ENCODE measurements at regions not wholly inside any gene's neighbourhood (a gene's known extent, or its start where the extent isn't known, plus 50 kb on each side); places are given as distances from the start of the nearest gene placed in this dataset.
"Not testable (repeated sequence)": the region's sequence is repeated elsewhere in the genome, so short reads cannot be mapped to it uniquely, and the experiment has no call there.

DNA sequence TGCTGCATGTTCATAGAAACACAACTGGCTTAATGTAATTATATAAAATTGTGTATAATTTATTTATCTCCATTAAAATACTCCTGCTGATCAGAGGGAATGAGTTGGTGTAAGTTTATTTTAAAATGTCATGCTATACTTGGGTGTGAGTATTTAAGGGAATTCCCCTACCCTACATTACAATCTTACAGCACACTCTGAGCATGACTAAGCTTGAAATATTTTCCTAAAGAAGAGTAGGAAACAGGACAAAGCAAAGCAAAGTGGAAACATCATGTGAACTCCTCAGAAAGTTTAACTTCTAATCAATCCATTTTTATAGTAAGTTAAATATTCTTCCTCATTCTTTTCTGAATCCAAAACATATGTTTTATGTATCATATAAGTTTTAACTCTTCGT, 1271.3 kb downstream of the EFNA5 start:
- DNase-seq: no peak

DNA sequence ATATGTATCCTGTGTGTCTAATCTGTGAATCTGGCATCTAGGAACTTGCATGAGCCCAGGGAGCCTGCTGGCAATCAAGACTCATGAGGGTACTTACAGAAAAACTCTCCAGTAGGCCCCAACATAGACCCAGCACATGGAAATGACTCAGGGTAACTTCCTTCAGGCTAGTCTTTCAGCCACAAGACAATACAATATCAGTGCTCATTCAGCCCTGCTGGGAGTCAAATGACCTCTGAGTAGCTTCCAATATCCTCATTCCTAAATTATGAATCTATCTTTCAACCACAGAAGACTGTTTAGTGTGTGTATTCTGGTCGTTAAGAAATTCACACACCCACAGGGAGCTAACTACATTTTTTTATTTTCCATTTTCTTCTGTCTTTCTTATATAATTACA, 1273.0 kb downstream of the EFNA5 start:
- DNase-seq: no peak

DNA sequence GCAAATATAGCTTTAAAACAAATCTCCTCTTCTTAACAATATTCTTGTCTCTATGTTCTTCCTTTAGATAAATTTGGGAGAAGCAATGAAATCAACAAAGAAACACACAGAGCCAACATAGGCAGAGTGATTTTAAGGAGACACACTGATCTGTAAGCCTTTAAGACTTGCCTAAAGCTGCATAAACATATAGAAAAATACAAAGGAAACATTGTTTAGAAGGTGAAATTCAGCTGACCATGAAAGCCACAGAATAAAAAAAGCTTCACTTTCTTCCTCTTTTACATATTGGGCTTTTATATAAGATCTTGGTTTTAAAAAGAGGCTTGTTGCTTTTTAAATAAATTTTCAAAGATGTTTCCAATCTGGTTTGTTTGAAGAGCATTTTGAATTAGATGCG, 1277.5 kb downstream of the EFNA5 start:
- no peak for DNase-seq

DNA sequence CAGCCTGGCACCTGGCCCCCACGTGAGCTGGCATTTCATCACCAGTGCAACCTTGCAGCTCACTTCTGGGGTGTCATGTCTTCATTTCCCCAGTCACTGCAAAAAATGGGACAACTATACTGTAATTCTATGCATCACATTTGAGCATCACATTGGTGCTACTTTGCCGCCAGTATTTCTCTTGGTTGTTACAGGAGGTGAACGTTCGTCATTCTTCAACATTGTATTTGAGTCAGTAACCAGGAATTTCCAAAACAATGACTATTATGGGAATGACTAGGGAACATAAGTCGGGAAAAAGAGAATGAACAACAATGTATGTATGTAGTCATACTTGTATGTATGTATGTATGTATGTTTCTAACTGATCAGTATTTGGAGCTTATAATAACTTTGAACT, 1278.0 kb downstream of the EFNA5 start:
- DNase-seq: no peak

DNA sequence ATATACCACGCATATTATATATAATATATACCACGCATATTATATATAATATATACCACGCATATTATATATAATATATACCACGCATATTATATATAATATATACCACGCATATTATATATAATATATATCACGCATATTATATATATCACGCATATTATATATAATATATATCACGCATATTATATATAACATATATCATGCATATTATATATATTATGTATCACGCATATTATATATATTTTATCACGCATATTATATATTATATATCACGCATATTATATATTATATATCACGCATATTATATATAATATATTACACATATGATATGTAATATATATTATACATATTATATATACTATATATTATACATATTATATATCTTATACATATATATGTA, 1283.0 kb downstream of the EFNA5 start:
- DNase-seq: not testable (repeated sequence)

DNA sequence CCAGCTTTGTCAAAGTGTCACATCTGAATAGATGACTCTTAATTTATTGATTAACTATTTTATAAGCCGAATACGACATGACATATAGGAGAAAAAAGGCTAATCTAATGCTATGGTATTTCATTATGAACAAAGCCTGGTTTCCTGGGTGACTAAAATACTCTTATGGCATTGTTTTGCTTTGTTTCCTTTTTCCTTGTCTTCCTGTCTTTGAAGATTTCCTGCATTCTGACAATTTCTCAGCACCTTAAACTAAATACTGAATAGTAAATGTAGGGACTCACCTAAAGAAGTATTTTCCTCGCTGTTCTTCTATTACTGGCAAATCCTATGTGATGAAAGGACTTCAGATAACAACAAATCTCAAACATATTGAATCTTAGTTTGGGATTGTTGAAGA, 1284.5 kb downstream of the EFNA5 start:
- no peak for DNase-seq

DNA sequence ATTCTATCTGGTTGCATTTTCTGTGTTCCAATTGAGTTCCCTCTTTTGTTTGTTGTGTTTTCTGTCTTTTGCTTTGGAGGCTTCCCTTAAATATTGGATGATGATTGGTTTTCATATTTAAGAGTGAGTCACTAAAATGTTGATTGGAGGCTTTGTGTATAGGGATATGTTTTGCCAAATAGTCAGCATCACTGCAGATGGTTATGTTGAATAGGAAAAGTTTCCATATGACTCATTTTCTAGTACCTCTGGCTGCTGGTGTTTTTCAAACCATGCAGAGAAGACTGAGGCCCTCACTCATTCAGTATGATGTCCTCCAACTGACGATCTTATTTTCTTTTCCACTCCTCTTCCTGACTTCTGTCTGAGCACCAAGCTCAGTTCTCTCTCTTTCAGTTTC, 1290.0 kb downstream of the EFNA5 start:
- no peak for DNase-seq

DNA sequence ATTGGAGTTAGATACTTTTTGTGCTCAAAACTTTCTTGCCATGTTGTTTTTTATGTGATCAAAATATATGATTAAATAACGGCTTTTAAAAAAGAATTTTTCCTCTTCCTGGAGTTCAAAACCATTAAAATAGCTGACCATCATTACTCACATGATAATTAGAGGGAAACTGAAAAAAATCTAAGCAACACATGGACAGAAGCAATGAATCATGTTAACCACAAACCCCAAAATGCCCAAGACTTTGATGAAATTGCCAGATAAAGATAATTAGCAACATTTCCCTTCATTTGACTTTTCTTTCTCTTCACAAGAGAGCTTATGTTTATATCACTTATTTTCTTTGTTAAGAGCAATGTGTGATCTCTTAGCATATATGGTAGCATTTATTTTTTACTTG, 1294.2 kb downstream of the EFNA5 start:
- DNase-seq: no peak

DNA sequence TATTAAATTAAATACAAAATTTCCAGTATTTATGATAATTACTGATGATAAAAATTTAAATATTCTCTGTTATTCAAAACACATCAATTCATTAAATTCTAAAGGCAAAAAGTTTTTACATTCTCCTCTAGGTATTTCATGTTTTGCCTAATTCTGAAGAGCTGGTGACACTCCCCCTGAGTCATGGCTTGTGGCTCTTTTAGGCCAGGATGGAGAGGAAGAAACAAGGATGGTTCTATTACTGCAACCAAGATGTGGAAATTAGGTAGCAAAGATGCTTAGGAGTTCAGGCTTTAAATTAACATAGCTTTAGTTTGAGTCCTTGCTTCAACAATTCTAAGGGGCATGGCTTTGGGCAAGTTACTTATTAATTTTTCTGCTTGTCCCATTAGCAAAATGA, 1295.8 kb downstream of the EFNA5 start:
- DNase-seq: no peak

DNA sequence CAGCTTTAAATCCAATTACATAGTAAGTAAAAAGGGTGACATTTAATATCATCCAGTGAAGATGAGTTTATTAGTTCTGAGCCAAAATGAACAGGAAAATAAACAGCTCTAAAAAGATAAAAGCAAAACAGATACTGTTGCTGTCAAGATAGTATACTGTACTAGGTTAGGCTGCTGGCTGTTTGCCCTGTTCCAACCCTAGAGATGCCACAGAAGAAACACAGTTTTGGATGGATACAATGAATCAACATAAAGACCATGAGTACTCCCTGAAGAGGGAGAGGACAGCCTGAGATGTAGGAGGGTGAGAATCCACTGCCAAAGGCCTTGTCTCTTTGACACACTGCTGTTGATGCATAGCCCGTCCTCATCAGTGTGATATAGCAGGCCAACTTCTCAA, 1302.7 kb downstream of the EFNA5 start:
- DNase-seq: no peak

DNA sequence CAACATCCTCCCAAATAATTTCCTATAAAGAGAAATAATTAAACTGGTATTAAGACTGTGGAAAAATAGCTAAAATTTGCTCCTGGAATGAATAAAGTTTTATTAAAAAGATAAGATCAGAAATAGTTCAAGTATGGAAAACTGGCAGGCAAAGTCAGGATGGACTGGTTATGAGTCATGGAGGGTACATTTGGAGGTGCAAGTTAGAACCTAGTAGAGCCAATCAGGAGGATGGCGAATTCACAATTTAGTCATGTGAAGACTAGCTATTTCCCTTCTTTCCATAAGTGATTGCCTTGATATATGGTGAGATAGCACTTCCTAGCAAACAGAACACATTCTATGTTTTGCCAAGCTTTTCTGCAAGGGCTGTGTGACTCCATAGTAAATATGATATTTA, 1303.5 kb downstream of the EFNA5 start:
- DNase-seq: no peak

DNA sequence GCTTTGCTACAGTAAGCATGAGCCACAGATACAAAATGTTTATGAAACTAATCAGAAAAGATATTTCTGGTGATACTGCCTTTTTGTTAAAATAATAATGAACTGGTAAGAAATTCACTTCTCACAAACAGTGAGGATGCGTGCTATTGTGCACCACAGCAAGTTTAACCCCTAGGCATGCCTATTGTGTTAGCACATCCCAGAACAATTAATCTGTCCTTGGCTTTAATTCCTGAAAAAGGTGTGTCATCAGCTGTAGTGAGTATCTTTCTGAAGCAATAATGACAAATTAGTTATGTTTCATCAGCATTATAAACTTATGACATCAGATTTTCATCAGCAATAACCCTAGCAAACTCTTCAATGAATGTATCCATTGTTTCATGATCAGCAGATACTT, 1307.2 kb downstream of the EFNA5 start:
- no peak for DNase-seq

DNA sequence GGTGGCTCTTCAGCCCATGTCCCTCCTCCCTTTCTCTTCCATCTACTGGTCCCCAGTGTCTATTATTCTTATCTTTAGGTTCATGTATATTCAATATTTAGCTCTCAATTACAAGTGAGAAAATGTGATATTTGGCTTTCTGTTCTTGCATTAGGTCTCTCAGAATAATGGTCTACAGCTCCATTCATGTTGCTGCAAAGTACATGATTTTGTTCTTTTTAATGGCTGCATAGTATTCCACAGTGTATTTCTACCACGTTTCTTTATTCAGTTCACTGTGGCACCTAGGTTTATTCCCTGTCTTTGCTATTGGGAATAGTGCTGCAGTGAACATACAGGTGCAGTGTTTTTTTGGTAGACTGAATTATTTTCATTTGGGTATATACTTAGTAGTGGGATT, 1308.8 kb downstream of the EFNA5 start:
- DNase-seq: no peak

DNA sequence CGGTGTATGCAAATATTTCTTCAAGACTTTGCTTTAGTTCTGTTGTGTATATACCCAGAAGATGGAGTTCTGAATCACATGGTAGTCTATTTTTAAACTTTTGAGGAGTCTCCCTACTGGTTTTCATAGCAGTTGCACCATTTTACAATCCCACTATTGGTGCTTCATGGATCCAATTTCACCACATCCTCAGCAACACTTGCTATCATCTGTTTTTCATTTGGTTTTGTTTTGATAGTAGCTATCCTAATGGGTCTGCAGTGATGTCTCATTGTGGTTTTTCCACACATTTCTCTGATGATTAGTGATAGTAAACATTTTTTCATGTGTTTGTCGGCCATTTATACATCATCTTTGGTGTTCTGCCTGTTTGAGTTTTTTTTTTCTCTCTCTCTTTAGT, 1339.3 kb downstream of the EFNA5 start:
- DNase-seq: no peak

DNA sequence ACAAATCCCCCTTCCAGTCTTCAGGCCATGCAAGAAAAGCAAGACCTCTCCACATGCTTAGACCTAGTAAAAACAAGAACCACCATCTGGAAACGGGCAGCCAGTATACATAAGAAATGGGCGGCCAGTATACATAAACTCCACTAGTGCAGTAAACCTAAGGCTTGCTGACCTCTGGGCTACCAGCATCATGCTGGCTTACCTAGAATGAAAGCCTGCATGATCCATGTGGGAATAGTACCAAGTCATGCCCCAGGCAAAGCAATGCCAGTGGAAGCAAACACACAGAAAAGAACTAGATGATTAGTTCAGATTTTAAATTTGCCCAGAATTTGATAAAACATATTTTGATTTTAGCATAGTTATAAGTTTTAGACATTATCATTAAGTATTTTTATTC, 1346.4 kb downstream of the EFNA5 start:
- DNase-seq: no peak

DNA sequence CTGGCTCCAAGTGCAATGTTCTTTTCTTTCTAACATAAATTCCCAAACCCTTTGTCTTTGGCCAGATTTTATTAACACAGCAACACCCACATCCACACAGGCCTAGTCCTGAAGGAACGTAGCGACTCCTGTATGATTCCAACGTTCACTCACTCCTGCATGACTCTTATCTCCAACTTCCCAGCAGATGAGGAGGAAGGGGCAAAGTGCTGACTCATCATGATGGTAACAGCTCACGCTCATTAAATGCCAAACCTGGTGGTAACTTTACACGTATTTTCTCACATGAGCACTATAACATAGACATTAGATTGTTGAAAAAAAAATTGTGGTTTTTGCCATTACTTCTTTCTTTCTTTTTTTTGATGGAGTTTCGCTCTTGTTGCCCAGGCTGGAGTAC, 1349.5 kb downstream of the EFNA5 start:
- no peak for DNase-seq

DNA sequence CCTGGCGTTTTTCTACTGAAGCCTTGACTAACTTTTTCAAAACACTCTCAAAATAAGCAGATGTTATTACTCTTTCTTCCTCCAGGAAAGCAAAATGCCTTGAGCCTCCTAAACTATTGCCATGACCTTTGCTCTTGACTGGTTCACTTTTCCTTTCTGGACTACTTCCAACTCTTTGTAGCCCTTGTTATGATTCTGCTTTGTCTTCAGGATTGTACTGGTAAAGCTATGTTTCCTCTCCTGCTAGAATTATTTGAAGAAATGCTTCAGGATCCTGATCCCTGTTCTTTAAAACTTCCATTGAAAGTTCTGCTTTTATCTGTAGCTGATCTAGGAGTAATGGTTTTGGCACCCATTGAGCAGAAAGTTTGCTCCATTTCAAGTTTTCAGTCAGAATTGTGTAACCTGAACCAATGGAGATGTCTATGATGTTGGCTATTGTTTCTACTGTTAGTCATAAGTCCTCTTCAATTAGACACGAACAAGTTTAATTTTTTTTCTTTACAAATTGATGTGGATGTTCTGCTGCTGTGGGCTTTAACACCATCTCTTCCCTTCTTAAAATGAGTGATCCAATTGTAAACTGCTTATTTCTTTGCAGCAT, 1356.4 kb downstream of the EFNA5 start:
- DNase-seq: no peak

DNA sequence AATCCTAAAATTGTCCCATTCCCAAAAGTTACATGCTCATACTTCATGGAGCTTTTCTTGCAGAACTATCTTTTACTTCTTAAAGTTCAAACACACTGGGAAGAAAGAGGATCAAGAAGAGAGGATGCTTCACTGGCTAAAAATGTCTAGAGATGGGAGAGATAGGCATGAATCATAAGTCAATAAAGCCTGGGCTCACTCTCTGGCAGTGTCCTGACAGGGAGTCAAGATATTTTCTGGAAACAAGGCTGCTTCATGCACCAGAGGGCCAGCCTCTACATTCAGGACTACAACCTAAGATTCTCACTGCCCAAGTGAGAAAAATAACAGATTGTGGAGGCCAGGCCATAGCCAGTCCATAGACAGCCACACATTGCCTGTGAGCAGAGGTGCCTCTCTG, 1358.4 kb downstream of the EFNA5 start:
- no peak for DNase-seq

DNA sequence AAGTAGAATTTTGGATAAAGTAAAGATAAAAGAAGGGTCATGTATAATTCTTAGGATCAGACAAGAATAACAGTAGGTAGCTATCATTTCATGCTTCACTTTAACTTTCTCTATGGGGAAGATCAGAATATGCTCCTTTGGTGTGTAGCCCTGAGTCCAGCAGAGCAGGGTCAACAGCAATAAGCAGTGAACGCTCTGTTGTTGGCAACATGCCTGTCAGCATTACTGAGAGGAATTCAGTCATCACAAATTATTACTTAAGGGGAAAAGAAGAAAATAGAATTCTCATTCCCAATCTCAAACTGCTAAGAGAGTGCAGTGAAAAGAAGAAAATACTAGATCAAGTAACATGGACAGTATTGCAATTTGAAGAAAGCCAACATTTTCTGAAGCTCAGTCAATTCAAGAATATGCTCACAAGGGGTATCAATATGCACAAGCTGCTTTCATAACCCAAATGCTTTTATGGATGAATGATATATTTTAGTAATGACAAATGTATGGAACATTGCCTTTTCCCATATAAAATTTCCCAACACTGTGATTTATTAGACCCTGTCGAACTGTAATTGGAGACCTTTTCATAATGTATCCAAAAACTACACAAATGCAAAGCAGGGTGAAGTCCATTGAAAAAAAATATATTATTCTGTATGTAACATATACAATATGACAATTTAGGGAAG, 1359.4 kb downstream of the EFNA5 start:
- DNase-seq: no peak

DNA sequence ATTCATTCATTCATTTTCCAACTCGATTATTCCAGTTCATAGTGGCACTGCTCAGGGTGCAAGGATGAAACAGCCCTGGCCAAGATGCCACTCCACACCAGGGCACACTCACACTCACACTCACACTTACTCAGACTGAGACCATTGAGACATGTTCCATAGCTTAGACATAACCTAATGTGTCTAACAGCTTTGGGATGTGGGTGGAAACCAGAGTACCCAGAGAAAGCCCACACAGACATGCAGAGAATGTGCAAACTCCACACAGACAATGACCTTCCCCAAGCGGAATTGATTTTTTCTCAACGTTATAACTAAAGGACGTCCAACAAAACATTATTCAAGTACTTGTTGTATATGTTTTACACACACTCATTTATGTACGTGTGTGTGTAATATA, 1363.5 kb downstream of the EFNA5 start:
- DNase-seq: no peak

DNA sequence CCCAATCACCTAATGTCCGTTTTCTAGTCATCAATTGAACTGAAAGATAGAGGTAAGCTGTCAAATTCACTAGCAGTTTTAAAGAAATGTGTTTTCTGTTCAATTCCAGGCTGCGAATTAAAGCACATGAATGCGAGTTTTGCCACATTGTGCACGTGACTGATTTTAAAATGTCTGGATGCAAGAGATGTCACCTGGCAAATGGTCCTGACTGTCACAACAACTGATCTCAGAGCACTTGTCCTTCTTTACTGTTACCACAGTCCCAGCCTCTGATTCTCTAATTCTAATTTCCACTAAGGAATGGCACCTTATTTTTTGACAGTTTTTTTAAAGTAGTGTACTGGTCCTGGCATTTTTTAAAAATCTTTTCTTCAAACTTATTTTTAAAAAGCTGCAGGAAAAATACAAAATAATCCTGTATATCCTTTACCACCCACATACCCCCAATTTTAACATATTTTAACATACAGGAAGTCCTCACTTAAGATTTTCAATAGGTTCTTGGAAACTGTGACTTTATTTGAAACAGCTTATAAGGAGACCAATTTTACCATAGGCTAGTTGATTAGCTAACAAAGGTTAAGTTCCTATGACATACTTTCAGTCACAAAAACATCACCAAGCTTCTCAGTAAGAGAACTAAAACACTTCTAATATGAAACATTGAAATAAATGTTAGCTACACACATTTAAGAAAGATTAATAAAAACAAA, 1364.3 kb downstream of the EFNA5 start:
- DNase-seq: no peak

DNA sequence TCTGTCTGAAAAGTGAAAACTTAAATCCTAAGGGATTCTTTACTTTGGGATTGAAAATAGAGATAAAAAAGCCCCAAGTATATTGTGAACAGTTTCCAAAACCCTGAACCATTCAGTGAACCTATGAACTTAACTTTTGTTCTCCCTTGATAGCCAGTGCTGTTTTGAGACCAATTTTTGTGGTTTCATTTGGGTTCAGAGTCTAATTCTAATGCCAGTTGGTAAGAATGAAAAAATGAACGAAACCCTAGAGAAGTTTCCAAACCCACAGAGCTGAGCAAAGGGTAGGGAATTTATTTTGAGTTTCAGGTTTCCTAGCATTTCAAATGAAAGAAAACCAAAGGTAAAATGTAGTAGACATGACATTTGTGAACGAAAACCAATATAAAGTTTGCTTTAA, 1366.8 kb downstream of the EFNA5 start:
- DNase-seq: no peak

DNA sequence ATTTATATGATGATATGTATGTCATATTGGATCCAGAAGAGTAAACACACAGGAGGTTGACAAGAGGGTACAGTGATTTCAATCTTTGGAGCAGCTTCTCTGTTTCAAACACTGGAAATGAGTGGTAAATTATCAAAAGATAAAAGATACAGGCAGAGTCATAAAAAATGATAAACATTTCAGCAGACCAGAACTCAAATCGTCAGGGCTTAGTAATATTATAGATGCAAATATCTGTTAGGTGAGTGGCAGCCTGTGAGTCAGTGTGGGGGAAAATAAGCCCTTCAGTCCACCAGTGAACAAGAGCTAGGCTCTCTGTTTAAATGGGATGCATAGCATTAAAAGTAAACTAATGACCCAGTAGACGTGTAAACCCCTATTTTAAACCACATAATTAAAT, 1378.1 kb downstream of the EFNA5 start:
- no peak for DNase-seq

DNA sequence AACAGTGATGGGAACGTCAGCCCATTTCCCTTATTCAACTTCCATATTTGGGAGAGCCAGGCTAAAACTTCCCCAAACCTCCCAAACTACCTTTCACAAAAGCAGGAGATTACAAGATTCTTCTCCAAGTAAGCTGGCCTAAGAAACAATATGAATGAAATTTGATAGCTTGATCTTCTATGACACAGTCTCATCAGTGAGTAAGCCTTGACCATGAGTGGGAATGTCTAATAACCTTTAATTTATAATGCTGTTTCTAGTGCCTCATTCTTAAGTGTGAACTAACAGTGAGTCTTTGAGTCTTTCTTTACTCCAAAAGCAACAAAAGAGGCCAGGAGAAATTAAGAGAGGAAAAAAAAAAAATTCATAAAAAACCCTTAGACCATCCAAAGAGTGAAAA, 1379.9 kb downstream of the EFNA5 start:
- DNase-seq: no peak

DNA sequence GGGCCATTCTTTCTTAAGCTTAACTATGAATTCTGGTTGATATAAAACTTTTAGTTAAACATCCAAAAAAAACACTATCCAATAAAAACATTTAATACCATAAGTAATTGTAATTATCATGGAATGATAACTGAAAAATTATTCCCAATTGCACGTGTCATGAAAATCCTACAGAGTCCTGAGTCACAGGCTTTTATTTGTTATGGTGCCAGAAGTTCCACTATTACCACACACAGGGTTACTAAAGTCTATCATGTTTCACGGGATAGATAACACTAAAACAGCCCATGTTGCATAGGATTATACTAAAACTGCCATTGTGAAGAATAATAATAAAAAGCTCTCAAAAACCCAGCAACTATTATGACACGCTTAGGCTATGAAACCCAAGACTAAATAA, 1381.8 kb downstream of the EFNA5 start:
- DNase-seq: no peak

All from CD4-positive, alpha-beta T cell treated with Interleukin-4 for 4 hours (primary cell).